OCI-LY1 (cell line): ENCODE measurements at regions not wholly inside any gene's neighbourhood (a gene's known extent, or its start where the extent isn't known, plus 50 kb on each side); places are given as distances from the start of the nearest gene placed in this dataset.

ENCODE experiments used
- H2AFZ ChIP-seq: fragments of 200-600 bp; sonication (generic), shearing (Covaris generic); 2 replicates; pipeline ENCODE4 v1.6.0; 2014; ENCODE audit warnings: antibody characterized with exemption, mild to moderate bottlenecking, low read length
- H3F3A ChIP-seq: fragments of 200-600 bp; sonication (generic), shearing (Covaris generic); 2 replicates; pipeline ENCODE4 v1.6.0; 2014; ENCODE audit warnings: mild to moderate bottlenecking, antibody characterized with exemption, low read length, moderate library complexity; ENCODE audit not compliant: insufficient read depth
- H3K27ac ChIP-seq: fragments of 200-600 bp; sonication (generic); 2 replicates; pipeline ENCODE4 v1.5.1; 2014; ENCODE audit warnings: low read length, mixed run types, mild to moderate bottlenecking, low read depth; ENCODE audit not compliant: poor library complexity, severe bottlenecking
- H3K27me3 ChIP-seq: fragments of 200-600 bp; sonication (generic); 2 replicates; pipeline ENCODE4 v1.6.0; 2014; ENCODE audit warnings: antibody characterized with exemption, mild to moderate bottlenecking, low read length, moderate library complexity; ENCODE audit not compliant: insufficient read depth
- H3K36me3 ChIP-seq: fragments of 200-600 bp; sonication (generic); 2 replicates; pipeline ENCODE4 v1.6.1; 2014; ENCODE audit warnings: mild to moderate bottlenecking, antibody characterized with exemption, low read length, moderate library complexity, mixed read lengths; ENCODE audit not compliant: insufficient read depth
- H3K4me1 ChIP-seq: fragments of 200-600 bp; sonication (generic); 2 replicates; pipeline ENCODE4 v1.5.1; 2014; ENCODE audit warnings: mild to moderate bottlenecking, low read length, moderate library complexity; ENCODE audit not compliant: insufficient read depth, severe bottlenecking
- H3K4me2 ChIP-seq: fragments of 200-600 bp; sonication (generic), shearing (Covaris generic); 2 replicates; pipeline ENCODE4 v1.6.1; 2014; ENCODE audit warnings: low read length
- H3K4me3 ChIP-seq: fragments of 200-600 bp; sonication (generic); 2 replicates; pipeline ENCODE4 v1.5.1; 2014; ENCODE audit warnings: low read length, low read depth, mild to moderate bottlenecking, mixed read lengths; ENCODE audit not compliant: poor library complexity, severe bottlenecking
- H3K79me2 ChIP-seq: fragments of 200-600 bp; shearing (Covaris generic); 2 replicates; pipeline ENCODE4 v1.6.1; 2016; ENCODE audit warnings: mixed run types, low read length, mixed read lengths; ENCODE audit not compliant: insufficient read depth
- H3K9ac ChIP-seq: fragments of 200-600 bp; sonication (generic), shearing (Covaris generic); 2 replicates; pipeline ENCODE4 v1.6.1; 2014; ENCODE audit warnings: mild to moderate bottlenecking, low read length, mixed read lengths
- H3K9me2 ChIP-seq: fragments of 200-600 bp; sonication (generic), shearing (Covaris generic); 2 replicates; pipeline ENCODE4 v1.6.1; 2014; ENCODE audit warnings: low read depth, mild to moderate bottlenecking, low read length, mixed read lengths
- H3K9me3 ChIP-seq: fragments of 200-600 bp; shearing (Covaris generic); 2 replicates; pipeline ENCODE4 v1.6.1; 2014; ENCODE audit warnings: low read length, mixed read lengths
- H4K20me1 ChIP-seq: fragments of 200-600 bp; sonication (generic), shearing (Covaris generic); 2 replicates; pipeline ENCODE4 v1.6.0; 2016; ENCODE audit warnings: mild to moderate bottlenecking, low read length; ENCODE audit not compliant: insufficient read depth
- EZH2 ChIP-seq: fragments of 200-600 bp; sonication (generic), shearing (Covaris generic); IDR thresholded peaks from 2 replicates; pipeline ENCODE4 v1.8.0; 2017; ENCODE audit warnings: borderline replicate concordance, mixed run types, mild to moderate bottlenecking, antibody characterized with exemption, low read length, moderate library complexity, mixed read lengths
- TF ChIP-seq, protein P1 (sequence below): fragments of 200-600 bp; sonication (generic), shearing (Covaris generic); IDR thresholded peaks from 2 replicates; pipeline ENCODE4 v1.5.1; 2017; ENCODE audit warnings: mild to moderate bottlenecking, antibody characterized with exemption, low read length, moderate library complexity, mixed read lengths

- Histone ChIP-seq H3K36me3 (no peaks in the 10 kb centered on the region), H3K4me1 (no peaks in the 10 kb centered on the region), H2AFZ (no peak overlapping the region), H3K79me2 (no peaks in the 10 kb centered on the region), H3K9ac (no peak overlapping the region), H3K9me3 (no peaks in the 10 kb centered on the region), H3K9me2 (no peaks in the 10 kb centered on the region), H3K4me3 (no peak overlapping the region), H3K27ac (no peak overlapping the region), H4K20me1 (no peaks in the 10 kb centered on the region), H3K4me2 (no peak overlapping the region), H3F3A (no peaks in the 10 kb centered on the region), H3K27me3 (no peaks in the 10 kb centered on the region)
- TF ChIP-seq EZH2 = no peak
- TF ChIP-seq, protein P1, sequence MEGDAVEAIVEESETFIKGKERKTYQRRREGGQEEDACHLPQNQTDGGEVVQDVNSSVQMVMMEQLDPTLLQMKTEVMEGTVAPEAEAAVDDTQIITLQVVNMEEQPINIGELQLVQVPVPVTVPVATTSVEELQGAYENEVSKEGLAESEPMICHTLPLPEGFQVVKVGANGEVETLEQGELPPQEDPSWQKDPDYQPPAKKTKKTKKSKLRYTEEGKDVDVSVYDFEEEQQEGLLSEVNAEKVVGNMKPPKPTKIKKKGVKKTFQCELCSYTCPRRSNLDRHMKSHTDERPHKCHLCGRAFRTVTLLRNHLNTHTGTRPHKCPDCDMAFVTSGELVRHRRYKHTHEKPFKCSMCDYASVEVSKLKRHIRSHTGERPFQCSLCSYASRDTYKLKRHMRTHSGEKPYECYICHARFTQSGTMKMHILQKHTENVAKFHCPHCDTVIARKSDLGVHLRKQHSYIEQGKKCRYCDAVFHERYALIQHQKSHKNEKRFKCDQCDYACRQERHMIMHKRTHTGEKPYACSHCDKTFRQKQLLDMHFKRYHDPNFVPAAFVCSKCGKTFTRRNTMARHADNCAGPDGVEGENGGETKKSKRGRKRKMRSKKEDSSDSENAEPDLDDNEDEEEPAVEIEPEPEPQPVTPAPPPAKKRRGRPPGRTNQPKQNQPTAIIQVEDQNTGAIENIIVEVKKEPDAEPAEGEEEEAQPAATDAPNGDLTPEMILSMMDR = peak; percentile 35; the same call in 1 of the 2 replicates
These were observed 159.6 kb upstream of the COL11A1 start for GRCh38 chr1:103267893-103268292.

GRCh38 chr1:103267266-103267665 lies 158.9 kb upstream of the COL11A1 start:
- Histone ChIP-seq H3K9ac (no peak overlapping the region), H3K4me2 (no peak overlapping the region), H3K79me2 (no peaks in the 10 kb centered on the region), H3K9me2 (no peaks in the 10 kb centered on the region), H4K20me1 (no peaks in the 10 kb centered on the region), H3F3A (no peaks in the 10 kb centered on the region), H3K9me3 (no peaks in the 10 kb centered on the region), H3K27me3 (no peaks in the 10 kb centered on the region), H3K27ac (no peak overlapping the region), H2AFZ (no peak overlapping the region), H3K4me3 (no peak overlapping the region), H3K36me3 (no peaks in the 10 kb centered on the region), H3K4me1 (no peaks in the 10 kb centered on the region)
- TF ChIP-seq, protein P1 = no peak
- TF ChIP-seq EZH2 = no peak

DNA sequence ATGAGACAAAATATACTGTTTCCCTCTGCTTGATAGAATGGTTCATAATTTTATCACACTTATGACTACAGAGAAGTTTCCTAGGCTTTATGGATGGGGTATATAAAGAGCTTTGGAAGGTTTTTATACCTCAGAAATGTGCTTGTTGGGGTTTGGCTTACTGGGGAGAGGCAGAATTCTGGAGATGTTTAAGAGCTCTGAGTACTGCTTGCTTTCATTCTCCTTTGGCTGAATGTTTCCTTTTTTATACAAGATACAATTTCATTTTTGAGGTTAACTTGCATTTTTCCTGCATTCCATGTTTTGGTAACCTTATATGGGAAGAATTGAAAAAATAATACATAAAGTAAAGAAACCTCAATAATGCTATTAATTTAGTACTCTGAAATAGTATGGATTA lies 157.7 kb upstream of the COL11A1 start:
- no peaks in the 10 kb centered on the region for H3K27me3 ChIP-seq
- no peak overlapping the region for H2AFZ ChIP-seq
- H3K9me3 ChIP-seq = no peaks in the 10 kb centered on the region
- H3K4me1 ChIP-seq = no peaks in the 10 kb centered on the region
- H3F3A ChIP-seq = no peaks in the 10 kb centered on the region
- no peaks in the 10 kb centered on the region for H3K9me2 ChIP-seq
- H3K9ac ChIP-seq = no peak overlapping the region
- H3K4me2 ChIP-seq = no peak overlapping the region
- TF ChIP-seq EZH2 = no peak
- TF ChIP-seq, protein P1 = no peak
- no peaks in the 10 kb centered on the region for H3K79me2 ChIP-seq
- H4K20me1 ChIP-seq = no peaks in the 10 kb centered on the region
- H3K4me3 ChIP-seq = no peak overlapping the region
- no peaks in the 10 kb centered on the region for H3K36me3 ChIP-seq
- no peak overlapping the region for H3K27ac ChIP-seq
